Activated naive CD8-positive, alpha-beta T cell treated with anti-CD3 and anti-CD28 coated beads, Interleukin-2, amount 10 ng/mL, durations not matched to agents 7 days and 5 days (primary cell): ENCODE measurements at regions not wholly inside any gene's neighbourhood (a gene's known extent, or its start where the extent isn't known, plus 50 kb on each side); places are given as distances from the start of the nearest gene placed in this dataset.

Experiments
- ATAC-seq: fragments of 150-1000 bp; cut with Tn5 transposase; one replicate; pipeline ENCODE4 v1.10.0; 2021; ENCODE audit warnings: low read depth, moderate library complexity
- POLR2A ChIA-PET: fragments of 350-600 bp; sonication (Branson Sonifier 250); formaldehyde crosslinking; loops from one replicate; lab custom pipeline; 2021; ENCODE audit warnings: antibody characterized with exemption; lab: Charles Lee
- DNase-seq: peaks from one replicate; pipeline ENCODE4 v3.0.0; 2021
- H3K27ac Mint-ChIP-seq: one replicate; pipeline ENCODE4 v1.8.0; 2022; ENCODE audit warnings: mild to moderate bottlenecking, mixed read lengths
- H3K27me3 Mint-ChIP-seq: one replicate; pipeline ENCODE4 v1.8.0; 2022; ENCODE audit warnings: mild to moderate bottlenecking, moderate library complexity, mixed read lengths
- H3K36me3 Mint-ChIP-seq: one replicate; pipeline ENCODE4 v1.8.0; 2021; ENCODE audit warnings: mild to moderate bottlenecking, mixed read lengths
- H3K4me1 Mint-ChIP-seq: one replicate; pipeline ENCODE4 v1.8.0; 2021; ENCODE audit warnings: mixed read lengths
- H3K4me3 Mint-ChIP-seq: one replicate; pipeline ENCODE4 v1.8.0; 2022; ENCODE audit warnings: mild to moderate bottlenecking, moderate library complexity, mixed read lengths
- H3K9me3 Mint-ChIP-seq: one replicate; pipeline ENCODE4 v1.8.0; 2021; ENCODE audit warnings: mixed read lengths

DNA sequence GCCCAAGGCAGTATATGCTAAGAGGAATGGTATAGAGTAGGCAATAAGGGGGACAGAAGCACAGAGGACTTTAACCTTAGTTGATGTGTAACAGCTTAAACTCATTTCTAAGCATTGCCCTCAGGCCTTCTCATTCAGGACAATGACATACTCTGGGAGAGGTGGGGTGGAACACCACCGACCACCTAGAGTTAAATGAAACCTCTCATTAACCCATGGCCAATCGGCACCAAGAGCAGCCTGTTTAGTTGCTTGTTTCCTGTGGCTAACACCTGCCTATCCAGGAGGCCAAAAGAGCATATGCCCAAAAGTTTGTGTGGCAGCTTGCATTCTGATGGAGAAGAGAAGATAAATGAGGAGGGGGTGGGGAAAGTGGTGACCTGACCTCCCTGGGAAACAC, 50.0 kb downstream of the PABIR2 start:
- DNase-seq (no peak), ATAC-seq (no peak)
- no peak overlapping the region for H3K27ac Mint-ChIP-seq
- peaks cover 9% of the 10 kb centered on the region for H3K27me3 Mint-ChIP-seq
- no peaks in the 10 kb centered on the region for H3K36me3 Mint-ChIP-seq
- POLR2A ChIA-PET = no interaction called here
- H3K9me3 Mint-ChIP-seq = no peaks in the 10 kb centered on the region
- peaks cover 2% of the 10 kb centered on the region for H3K4me1 Mint-ChIP-seq
- no peak overlapping the region for H3K4me3 Mint-ChIP-seq

DNA sequence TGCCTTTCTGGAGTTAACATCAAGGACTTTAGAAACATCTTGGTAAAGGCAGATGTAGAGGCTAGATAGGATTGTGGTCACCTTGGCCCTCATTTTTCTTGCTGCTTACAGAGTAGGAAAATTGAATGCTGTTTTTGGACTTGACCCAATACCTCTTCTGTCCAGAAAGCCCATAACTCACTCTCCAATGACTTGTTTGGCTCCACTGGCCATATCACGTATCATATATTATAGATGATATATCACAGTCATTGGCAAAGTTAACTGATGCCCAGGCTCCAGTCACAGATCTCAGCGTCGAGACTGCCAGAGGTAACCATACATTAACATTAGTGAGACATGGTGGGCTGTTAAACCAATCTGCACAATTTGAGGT, 50.6 kb downstream of the PABIR2 start:
- no peak overlapping the region for H3K27ac Mint-ChIP-seq

DNA sequence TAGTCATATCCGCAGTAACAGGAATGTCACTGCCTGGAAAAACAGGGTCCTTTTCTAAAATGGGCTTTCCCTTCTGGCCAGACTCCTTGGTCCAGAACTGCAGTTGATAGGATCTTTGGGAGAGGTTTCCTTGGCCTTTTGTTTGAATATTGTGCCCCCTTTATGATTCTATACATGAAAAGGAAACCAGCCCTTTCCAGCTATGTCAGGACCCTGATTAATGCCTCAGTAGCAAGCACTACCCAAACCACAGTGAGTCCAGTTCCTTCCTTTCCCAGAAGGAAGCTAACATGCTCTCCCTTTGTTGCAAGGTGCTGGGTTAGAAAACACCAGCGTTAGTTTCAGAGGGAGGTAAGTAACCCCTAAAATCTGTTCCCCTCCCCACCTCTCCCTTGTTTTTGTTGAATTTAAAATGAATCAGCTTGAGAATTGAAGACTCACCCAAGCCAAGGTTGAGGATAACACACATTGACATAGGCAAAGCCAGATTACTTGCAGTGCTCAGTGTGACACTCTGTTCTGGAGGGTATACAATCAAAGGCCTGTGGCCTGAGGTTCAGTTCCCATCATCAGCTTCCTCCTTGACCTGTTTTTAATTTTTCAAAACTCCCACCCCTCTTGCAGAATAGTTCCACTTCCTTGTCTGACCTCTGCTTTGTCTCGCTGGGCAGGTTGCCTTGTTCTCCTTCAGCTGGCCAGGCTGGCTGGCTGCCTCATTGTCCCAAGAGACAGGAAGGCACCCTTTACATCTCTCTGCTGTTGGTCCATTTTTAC, 51.2 kb downstream of the PABIR2 start:
- POLR2A ChIA-PET = interaction anchor here (0.6 kb wide), 1 partner anchor 42 kb away, joined by 3 read pairs; no protein-coding TSS in a partner anchor
- Mint-ChIP-seq H3K4me3 (no peak overlapping the region), H3K36me3 (no peaks in the 10 kb centered on the region), H3K27ac (no peak overlapping the region), H3K27me3 (peaks cover 2% of the 10 kb centered on the region), H3K4me1 (peaks cover 2% of the 10 kb centered on the region), H3K9me3 (no peaks in the 10 kb centered on the region)
- no peak for ATAC-seq
- DNase-seq = no peak

More for the DNA sequence above, 50.6 kb downstream of the PABIR2 start:
- Mint-ChIP-seq H3K36me3 (no peaks in the 10 kb centered on the region), H3K4me1 (peaks cover 2% of the 10 kb centered on the region), H3K27me3 (peaks cover 3% of the 10 kb centered on the region), H3K4me3 (no peak overlapping the region), H3K9me3 (no peaks in the 10 kb centered on the region)
- no peak for ATAC-seq
- POLR2A ChIA-PET = no interaction called here
- DNase-seq = no peak

GRCh38 chrX:134743091-134743490, 53.9 kb downstream of the PABIR2 start:
- no peak for DNase-seq
- Mint-ChIP-seq H3K4me3 (no peak overlapping the region), H3K4me1 (peaks cover 2% of the 10 kb centered on the region)

GRCh38 chrX:134742573-134742972, 54.4 kb downstream of the PABIR2 start:
- Mint-ChIP-seq H3K9me3 (no peaks in the 10 kb centered on the region), H3K27ac (no peak overlapping the region), H3K4me1 (peaks cover 2% of the 10 kb centered on the region), H3K36me3 (no peaks in the 10 kb centered on the region), H3K4me3 (no peak overlapping the region), H3K27me3 (peaks cover 5% of the 10 kb centered on the region)
- no peak for DNase-seq
- POLR2A ChIA-PET = no interaction called here
- ATAC-seq = no peak

More at GRCh38 chrX:134743091-134743490, 53.9 kb downstream of the PABIR2 start:
- Mint-ChIP-seq H3K27ac (no peak overlapping the region), H3K36me3 (no peaks in the 10 kb centered on the region), H3K27me3 (peaks cover 2% of the 10 kb centered on the region), H3K9me3 (no peaks in the 10 kb centered on the region)
- POLR2A ChIA-PET = no interaction called here
- ATAC-seq = no peak

GRCh38 chrX:134741746-134742145, 55.3 kb downstream of the PABIR2 start:
- H3K27me3 Mint-ChIP-seq = peaks cover 6% of the 10 kb centered on the region
- no peak overlapping the region for H3K4me3 Mint-ChIP-seq
- DNase-seq = no peak
- H3K9me3 Mint-ChIP-seq = no peaks in the 10 kb centered on the region
- POLR2A ChIA-PET = no interaction called here
- peaks cover 2% of the 10 kb centered on the region for H3K4me1 Mint-ChIP-seq
- H3K27ac Mint-ChIP-seq = no peak overlapping the region
- H3K36me3 Mint-ChIP-seq = no peaks in the 10 kb centered on the region
- no peak for ATAC-seq

- DNase-seq = no peak
- H3K27ac Mint-ChIP-seq = no peak overlapping the region
- no peaks in the 10 kb centered on the region for H3K4me1 Mint-ChIP-seq
- H3K4me3 Mint-ChIP-seq = no peak overlapping the region
- H3K36me3 Mint-ChIP-seq = no peaks in the 10 kb centered on the region
- no peaks in the 10 kb centered on the region for H3K9me3 Mint-ChIP-seq
- ATAC-seq = no peak
- POLR2A ChIA-PET = no interaction called here
- peaks cover 8% of the 10 kb centered on the region for H3K27me3 Mint-ChIP-seq
These were observed 57.8 kb downstream of the PABIR2 start for GRCh38 chrX:134738986-134739740.

GRCh38 chrX:134738445-134738844, 58.6 kb downstream of the PABIR2 start:
- H3K27me3 Mint-ChIP-seq = peaks cover 8% of the 10 kb centered on the region
- no peaks in the 10 kb centered on the region for H3K36me3 Mint-ChIP-seq
- H3K27ac Mint-ChIP-seq = no peak overlapping the region
- DNase-seq (no peak), ATAC-seq (no peak)
- no peaks in the 10 kb centered on the region for H3K9me3 Mint-ChIP-seq
- H3K4me1 Mint-ChIP-seq = no peaks in the 10 kb centered on the region
- H3K4me3 Mint-ChIP-seq = no peak overlapping the region
- POLR2A ChIA-PET = no interaction called here

GRCh38 chrX:134737721-134738369, 59.2 kb downstream of the PABIR2 start:
- no peak overlapping the region for H3K4me3 Mint-ChIP-seq
- peaks cover 10% of the 10 kb centered on the region for H3K27me3 Mint-ChIP-seq
- POLR2A ChIA-PET = no interaction called here
- no peak overlapping the region for H3K27ac Mint-ChIP-seq
- no peaks in the 10 kb centered on the region for H3K36me3 Mint-ChIP-seq
- ATAC-seq (no peak), DNase-seq (no peak)
- H3K4me1 Mint-ChIP-seq = no peaks in the 10 kb centered on the region
- H3K9me3 Mint-ChIP-seq = no peaks in the 10 kb centered on the region

GRCh38 chrX:134737061-134737460, 59.9 kb downstream of the PABIR2 start:
- H3K36me3 Mint-ChIP-seq = no peaks in the 10 kb centered on the region
- ATAC-seq (no peak), DNase-seq (no peak)
- H3K4me1 Mint-ChIP-seq = no peaks in the 10 kb centered on the region
- POLR2A ChIA-PET = no interaction called here
- peaks cover 10% of the 10 kb centered on the region for H3K27me3 Mint-ChIP-seq
- H3K27ac Mint-ChIP-seq = no peak overlapping the region
- no peaks in the 10 kb centered on the region for H3K9me3 Mint-ChIP-seq
- H3K4me3 Mint-ChIP-seq = no peak overlapping the region

DNA sequence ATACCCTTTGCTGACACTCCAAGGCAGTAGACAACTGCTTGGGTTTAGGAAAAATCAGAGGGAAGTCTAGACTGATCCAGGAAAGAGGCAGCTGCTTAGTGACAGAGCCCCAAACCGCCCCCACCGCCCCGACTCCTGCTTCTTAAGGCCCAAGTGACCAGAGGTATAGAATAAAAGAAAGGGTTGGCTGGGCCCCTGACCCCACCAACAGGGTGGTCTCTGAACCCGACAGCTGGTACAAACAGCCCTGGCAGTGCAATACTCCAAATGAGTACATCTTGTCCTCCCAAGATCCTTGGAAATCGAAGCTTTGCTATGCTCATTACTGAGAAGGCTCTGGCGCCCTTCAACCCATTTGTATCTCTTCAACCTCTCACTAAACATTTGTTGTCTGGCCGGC, 60.6 kb downstream of the PABIR2 start:
- Mint-ChIP-seq H3K36me3 (no peaks in the 10 kb centered on the region), H3K9me3 (no peaks in the 10 kb centered on the region), H3K27ac (no peak overlapping the region), H3K27me3 (peaks cover 10% of the 10 kb centered on the region), H3K4me1 (no peaks in the 10 kb centered on the region), H3K4me3 (no peak overlapping the region)
- ATAC-seq (no peak), DNase-seq (no peak)
- POLR2A ChIA-PET = no interaction called here

GRCh38 chrX:134735015-134735414, 62.0 kb downstream of the PABIR2 start:
- H3K9me3 Mint-ChIP-seq = no peaks in the 10 kb centered on the region
- H3K4me3 Mint-ChIP-seq = no peak overlapping the region
- POLR2A ChIA-PET = no interaction called here
- H3K27me3 Mint-ChIP-seq = peaks cover 10% of the 10 kb centered on the region
- H3K4me1 Mint-ChIP-seq = no peaks in the 10 kb centered on the region
- ATAC-seq = no peak
- H3K36me3 Mint-ChIP-seq = no peaks in the 10 kb centered on the region
- DNase-seq = no peak
- H3K27ac Mint-ChIP-seq = no peak overlapping the region

DNA sequence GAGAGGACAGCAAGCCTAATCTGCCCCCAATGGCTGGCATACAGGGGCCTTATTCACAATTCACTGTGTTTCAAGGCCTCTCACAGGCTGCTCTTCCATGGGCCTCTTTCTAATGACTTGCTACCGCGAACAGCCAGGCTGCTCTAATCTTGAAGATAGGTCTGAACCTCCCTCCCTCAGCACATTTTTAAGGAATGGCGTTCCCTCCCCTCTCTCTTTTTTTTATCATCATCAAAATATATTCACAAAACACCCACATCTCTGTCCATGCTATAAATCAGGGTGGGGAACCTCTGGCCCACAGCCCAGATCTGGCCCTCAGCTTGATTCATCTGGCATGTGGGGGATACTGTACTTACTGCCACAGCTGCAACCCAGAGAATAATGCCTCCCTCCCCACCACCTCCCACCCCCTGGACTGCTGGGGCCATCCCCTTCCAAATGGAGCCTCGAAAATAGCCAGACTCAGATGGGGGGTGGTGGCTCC, 62.5 kb downstream of the PABIR2 start:
- ATAC-seq = no peak
- no peaks in the 10 kb centered on the region for H3K4me1 Mint-ChIP-seq
- POLR2A ChIA-PET = no interaction called here
- no peaks in the 10 kb centered on the region for H3K9me3 Mint-ChIP-seq
- DNase-seq = no peak
- H3K27ac Mint-ChIP-seq = no peak overlapping the region
- H3K27me3 Mint-ChIP-seq = peaks cover 10% of the 10 kb centered on the region
- H3K36me3 Mint-ChIP-seq = no peaks in the 10 kb centered on the region
- no peak overlapping the region for H3K4me3 Mint-ChIP-seq
